ENCODE measurements at regions not wholly inside any gene's neighbourhood (a gene's known extent, or its start where the extent isn't known, plus 50 kb on each side); places are given as distances from the start of the nearest gene placed in this dataset.

- TF ChIP-seq CTCF (IDR thresholded peaks at IDR 0.05; ENCODE audit: insufficient read depth, low read length, severe bottlenecking), result no peak
- no peak overlapping the region for H3K4me3 ChIP-seq (ENCODE audit: low read depth, low read length)
- no peaks in the 10 kb centered on the region for H3K27me3 ChIP-seq (ENCODE audit: control insufficient read depth, insufficient read depth, low read length)
- FAIRE-seq, result no peak
- no peak for DNase-seq (ENCODE audit: low read depth)
- no peaks in the 10 kb centered on the region for H3K36me3 ChIP-seq (ENCODE audit: control insufficient read depth, insufficient read depth, low read length)
Measured at GRCh38 chr5:118144540-118144939, 843.8 kb downstream of the DTWD2 start.

- no peak overlapping the region for H3K4me3 ChIP-seq (ENCODE audit: low read depth, low read length)
- no peak for TF ChIP-seq CTCF (IDR thresholded peaks at IDR 0.05; ENCODE audit: insufficient read depth, low read length, severe bottlenecking)
- DNase-seq (ENCODE audit: low read depth) (no peak), FAIRE-seq (no peak)
- H3K36me3 ChIP-seq (ENCODE audit: control insufficient read depth, insufficient read depth, low read length), result no peaks in the 10 kb centered on the region
- no peaks in the 10 kb centered on the region for H3K27me3 ChIP-seq (ENCODE audit: control insufficient read depth, insufficient read depth, low read length)
Measured at GRCh38 chr5:118139361-118139760, 849.0 kb downstream of the DTWD2 start.

GRCh38 chr5:118126159-118126558 is 862.2 kb downstream of the DTWD2 start:
- FAIRE-seq (no peak), DNase-seq (ENCODE audit: low read depth) (peak; percentile 31)
- Histone ChIP-seq H3K4me3 (ENCODE audit: low read depth, low read length) (no peak overlapping the region), H3K36me3 (ENCODE audit: control insufficient read depth, insufficient read depth, low read length) (no peaks in the 10 kb centered on the region), H3K27me3 (ENCODE audit: control insufficient read depth, insufficient read depth, low read length) (no peaks in the 10 kb centered on the region)
- TF ChIP-seq CTCF (IDR thresholded peaks at IDR 0.05; ENCODE audit: insufficient read depth, low read length, severe bottlenecking), result no peak

- no peak for DNase-seq (ENCODE audit: low read depth)
- Histone ChIP-seq H3K27me3 (ENCODE audit: control insufficient read depth, insufficient read depth, low read length) (no peaks in the 10 kb centered on the region), H3K4me3 (ENCODE audit: low read depth, low read length) (no peak overlapping the region), H3K36me3 (ENCODE audit: control insufficient read depth, insufficient read depth, low read length) (no peaks in the 10 kb centered on the region)
- FAIRE-seq, result no peak
- TF ChIP-seq CTCF (IDR thresholded peaks at IDR 0.05; ENCODE audit: insufficient read depth, low read length, severe bottlenecking), result no peak
Measured at GRCh38 chr5:118125687-118126086, 862.7 kb downstream of the DTWD2 start.

GRCh38 chr5:118121258-118121657 is 867.1 kb downstream of the DTWD2 start:
- no peak for DNase-seq (ENCODE audit: low read depth)
- Histone ChIP-seq H3K36me3 (ENCODE audit: control insufficient read depth, insufficient read depth, low read length) (no peaks in the 10 kb centered on the region), H3K4me3 (ENCODE audit: low read depth, low read length) (no peak overlapping the region), H3K27me3 (ENCODE audit: control insufficient read depth, insufficient read depth, low read length) (no peaks in the 10 kb centered on the region)
- TF ChIP-seq CTCF (IDR thresholded peaks at IDR 0.05; ENCODE audit: insufficient read depth, low read length, severe bottlenecking), result no peak
- no peak for FAIRE-seq

GRCh38 chr5:118115791-118116190 is 872.6 kb downstream of the DTWD2 start:
- peak; percentile 4 for DNase-seq (ENCODE audit: low read depth)
- no peak for FAIRE-seq
- no peak for TF ChIP-seq CTCF (IDR thresholded peaks at IDR 0.05; ENCODE audit: insufficient read depth, low read length, severe bottlenecking)
- H3K36me3 ChIP-seq (ENCODE audit: control insufficient read depth, insufficient read depth, low read length), result no peaks in the 10 kb centered on the region
- no peak overlapping the region for H3K4me3 ChIP-seq (ENCODE audit: low read depth, low read length)
- H3K27me3 ChIP-seq (ENCODE audit: control insufficient read depth, insufficient read depth, low read length), result no peaks in the 10 kb centered on the region

All from bronchial epithelial cell (primary cell).